ENCODE measurements at regions not wholly inside any gene's neighbourhood (a gene's known extent, or its start where the extent isn't known, plus 50 kb on each side); places are given as distances from the start of the nearest gene placed in this dataset.
"Not testable (repeated sequence)": the region's sequence is repeated elsewhere in the genome, so short reads cannot be mapped to it uniquely, and the experiment has no call there.

DNA sequence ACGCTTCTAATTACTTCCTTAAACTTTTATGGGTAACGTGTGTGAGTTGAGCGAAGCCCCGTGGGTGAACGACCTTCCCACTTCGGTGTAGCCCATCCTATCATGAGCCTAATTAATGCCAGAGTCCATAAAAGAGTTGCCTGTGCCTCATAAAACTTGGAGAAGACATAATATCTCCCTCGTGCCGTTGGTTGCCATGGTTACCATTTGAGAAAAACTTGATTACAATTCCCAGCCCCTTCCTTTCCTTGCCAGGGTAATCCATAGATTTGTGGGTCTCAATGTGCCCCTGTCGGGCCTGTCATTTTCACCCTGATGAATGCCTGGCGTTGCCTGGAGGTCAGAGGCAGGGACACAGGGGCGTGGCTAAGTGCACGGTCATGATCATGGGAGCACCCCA lies 127.1 kb downstream of the GLRX3 start:
- no peak for DNase-seq

DNA sequence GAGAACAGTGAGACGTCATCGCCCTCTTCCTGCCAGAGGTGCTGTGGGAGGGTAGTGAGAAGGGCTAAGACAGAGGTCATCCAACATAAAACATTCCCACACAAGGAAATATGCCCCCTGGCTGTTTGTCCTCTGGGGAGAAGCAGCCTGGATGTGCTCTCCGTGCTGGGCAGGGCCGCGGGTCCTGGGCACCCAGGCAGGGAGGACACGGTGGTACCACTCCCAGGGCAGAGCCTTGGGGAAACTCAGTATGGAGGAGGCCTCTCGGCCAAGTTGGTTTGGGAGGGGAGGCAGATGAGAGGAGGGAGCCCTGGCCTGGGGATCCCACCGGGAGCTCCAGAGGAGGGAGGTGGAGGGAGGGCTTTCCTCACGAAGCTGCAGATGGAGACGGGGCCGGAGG lies 129.4 kb downstream of the GLRX3 start:
- DNase-seq: no peak

DNA sequence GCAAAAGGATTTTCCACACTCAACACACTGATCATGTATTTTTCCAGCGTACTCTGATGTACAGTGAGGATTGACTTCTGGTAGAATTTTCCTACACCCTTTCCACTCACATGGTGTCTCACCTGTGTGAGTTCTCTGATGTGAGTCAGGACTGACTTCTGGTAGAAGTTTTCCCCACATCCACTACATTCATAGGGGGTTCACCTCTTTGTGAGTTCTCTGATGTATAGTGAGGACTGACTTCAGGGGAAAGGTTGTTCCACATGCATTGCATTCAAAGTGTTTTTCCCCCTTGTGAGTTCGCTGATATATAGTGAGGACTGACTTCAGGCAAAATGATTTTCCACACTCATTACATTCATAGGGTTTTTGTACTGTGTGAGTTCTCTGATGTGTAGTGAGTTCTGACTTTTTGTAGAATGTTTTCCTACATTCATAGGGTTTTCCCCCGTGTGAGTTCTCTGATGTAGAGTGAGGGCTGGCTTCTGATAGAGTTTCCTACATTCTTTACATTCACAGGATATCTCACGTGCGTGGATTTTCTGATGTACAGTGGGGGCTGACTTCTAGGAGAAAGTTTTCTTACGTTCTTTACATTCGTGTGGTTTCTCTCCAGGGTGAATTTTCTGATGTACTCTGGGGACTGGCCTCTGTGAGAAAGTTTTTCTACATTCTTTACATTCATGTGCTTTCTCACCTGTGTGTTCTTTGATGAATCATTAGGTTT lies 146.5 kb downstream of the GLRX3 start:
- no peak for DNase-seq

DNA sequence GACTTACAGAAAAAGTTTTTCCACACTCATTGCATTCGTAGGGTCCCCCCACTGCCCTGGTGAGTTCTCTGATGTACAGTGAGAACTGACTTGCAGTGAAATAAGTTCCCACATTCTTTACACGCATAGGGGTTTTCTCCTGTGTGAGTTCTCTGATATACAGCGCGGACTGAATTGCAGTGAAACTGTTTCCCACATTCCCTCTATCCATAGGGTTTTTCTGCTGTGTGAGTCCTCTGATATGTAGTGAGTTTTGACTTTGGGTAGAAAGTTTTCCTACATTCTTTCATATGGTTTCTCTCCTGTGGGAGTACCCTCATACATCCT lies 147.0 kb downstream of the GLRX3 start:
- DNase-seq: no peak

DNA sequence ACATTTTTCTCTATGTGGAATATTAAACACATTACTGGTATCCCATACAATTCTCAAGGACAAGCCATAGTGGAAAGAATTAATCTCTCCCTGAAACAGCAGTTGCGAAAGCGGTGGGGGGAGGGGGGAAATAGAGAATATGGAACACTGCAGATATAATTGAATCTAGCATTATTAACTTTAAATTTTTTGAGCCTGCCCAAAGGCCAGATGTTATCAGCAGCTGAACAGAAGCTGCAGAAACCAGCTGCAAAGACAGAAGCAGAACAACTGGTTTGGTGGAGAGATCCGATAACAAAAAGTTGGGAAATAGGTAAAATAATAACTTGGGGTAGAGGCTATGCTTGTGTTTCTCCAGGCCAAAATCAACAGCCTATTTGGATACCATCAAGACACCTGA lies 159.6 kb downstream of the GLRX3 start:
- not testable (repeated sequence) for DNase-seq

DNA sequence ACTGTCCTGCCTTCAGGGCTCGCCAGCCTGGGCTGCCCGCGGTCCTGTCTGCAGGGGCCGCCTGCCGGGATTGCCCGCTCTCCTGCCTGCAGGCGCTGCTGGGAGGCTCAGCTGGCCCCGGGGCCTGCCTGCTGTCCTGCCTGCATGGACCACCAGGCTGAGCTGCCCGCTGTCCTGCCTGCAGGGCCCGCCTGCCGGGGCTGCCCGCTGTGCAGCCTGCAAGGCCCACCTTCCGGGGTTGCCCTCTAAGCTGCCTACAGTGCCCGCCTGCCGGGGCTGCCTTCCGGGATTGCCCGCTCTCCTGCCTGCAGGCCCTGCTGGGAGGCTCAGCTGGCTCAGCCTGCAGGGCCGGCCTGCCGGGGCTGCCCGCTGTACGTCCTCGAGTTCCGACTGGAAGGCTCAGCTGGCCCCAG lies 164.4 kb downstream of the GLRX3 start:
- no peak for DNase-seq

DNA sequence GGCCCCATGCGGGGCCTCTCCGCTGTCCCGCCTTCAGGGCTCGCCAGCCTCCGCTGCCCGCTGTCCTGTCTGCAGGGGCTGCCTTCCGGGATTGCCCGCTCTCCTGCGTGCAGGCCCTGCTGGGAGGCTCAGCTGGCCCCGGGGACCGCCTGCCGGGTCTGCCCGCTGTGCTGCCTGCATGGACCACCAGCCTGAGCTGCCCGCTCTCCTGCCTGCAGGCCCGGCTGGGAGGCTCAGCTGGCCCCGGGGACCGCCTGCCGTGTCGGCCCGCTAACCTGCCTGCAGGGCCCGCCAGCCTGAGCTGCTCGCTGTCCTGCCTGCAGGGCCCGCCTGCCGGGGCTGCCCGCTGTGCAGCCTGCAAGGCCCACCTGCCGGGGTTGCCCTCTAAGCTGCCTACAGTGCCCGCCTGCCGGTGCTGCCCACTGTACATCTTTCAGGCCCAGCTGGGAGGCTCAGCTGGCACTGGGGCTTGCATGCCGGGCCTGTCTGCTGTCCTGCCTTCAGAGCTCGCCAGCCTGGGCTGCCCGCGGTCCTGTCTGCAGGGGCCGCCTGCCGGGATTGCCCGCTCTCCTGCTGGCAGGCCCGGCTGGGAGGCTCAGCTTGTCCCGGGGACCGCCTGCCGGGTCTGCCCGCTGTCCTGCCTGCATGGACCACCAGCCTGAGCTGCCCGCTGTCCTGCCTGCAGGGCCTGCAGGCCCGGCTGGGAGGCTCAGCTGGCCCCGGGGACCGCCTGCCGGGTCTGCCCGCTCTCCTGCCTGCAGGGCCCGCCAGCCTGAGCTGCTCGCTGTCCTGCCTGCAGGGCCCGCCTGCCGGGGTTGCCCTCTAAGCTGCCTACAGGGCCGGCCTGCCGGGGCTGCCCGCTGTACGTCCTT lies 165.1 kb downstream of the GLRX3 start:
- DNase-seq: no peak

DNA sequence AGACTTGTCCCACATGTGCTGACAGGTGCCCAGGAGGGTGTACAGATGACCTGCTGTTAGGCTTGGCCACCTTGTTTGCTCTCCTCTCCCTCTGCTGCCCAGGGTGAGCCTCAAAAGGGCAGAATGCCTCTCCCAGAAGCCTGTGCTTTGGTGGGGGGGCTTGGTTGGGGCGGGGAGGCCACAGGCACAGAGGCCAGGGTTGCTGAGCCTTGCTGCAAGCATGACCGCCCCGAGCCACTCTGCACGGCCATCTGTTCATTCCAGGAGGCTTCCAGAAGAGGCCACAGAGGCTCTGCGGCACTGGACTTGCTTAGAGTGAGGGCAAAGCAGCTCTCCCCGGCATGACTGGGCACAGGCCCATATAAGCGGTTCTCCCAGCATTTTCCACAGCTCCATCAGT lies 190.8 kb downstream of the GLRX3 start:
- no peak for DNase-seq

DNA sequence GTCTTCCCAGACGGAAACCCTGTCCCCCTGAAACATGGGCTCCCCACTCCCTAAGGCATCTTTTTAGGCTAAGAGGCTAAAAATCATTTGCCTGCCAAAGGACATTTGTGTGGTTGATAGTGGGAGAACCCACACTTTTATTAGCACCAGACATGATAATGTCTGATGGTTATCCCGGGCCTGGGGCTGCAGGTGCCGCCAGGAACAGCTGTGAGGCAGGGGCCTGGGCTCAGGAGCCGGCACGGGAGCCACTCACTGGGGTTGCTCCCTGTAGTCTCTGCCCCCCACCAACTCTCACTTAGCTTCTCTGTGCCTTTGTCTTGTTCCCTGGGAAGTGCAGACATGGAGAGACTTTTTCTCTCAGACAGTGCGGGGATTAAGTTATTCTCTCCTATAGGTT lies 193.6 kb downstream of the GLRX3 start:
- no peak for DNase-seq

DNA sequence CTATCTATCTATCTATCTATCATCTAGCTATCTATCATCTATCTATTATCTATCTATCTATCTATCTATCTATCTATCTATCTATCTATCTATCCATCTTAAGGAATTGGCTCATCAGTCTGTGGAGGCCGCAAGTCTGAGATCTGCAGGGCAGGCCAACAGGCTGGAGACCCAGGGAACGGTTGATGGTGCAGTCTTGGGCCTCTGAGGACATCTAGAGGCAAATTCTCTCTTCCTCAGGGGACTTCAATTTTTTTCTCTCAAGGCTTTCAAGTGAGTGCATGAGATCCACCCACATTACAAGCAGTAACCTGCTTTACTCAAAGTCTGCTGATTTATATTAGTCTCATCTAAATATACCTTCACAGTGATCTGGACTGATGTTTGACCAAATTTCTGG lies 197.0 kb downstream of the GLRX3 start:
- no peak for DNase-seq

DNA sequence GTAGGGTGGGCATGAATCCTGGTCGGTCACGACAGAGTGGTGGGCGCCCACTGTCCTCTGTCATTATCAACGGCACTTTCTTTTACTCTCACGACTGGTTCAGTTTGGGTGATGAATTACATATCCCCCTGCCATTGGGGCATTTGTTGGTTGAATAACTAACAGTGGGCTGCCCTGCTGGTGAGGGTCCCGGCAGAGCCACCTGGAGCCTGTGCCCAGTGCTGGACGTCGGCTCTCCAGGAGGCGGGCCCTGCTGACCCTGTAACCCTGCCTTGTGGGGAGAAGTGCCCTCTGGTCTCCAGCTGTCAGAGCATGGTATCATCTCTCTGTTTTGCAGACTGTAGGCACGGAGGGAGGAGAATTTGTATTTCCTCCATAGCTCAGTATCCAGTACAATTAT lies 199.1 kb downstream of the GLRX3 start:
- no peak for DNase-seq

DNA sequence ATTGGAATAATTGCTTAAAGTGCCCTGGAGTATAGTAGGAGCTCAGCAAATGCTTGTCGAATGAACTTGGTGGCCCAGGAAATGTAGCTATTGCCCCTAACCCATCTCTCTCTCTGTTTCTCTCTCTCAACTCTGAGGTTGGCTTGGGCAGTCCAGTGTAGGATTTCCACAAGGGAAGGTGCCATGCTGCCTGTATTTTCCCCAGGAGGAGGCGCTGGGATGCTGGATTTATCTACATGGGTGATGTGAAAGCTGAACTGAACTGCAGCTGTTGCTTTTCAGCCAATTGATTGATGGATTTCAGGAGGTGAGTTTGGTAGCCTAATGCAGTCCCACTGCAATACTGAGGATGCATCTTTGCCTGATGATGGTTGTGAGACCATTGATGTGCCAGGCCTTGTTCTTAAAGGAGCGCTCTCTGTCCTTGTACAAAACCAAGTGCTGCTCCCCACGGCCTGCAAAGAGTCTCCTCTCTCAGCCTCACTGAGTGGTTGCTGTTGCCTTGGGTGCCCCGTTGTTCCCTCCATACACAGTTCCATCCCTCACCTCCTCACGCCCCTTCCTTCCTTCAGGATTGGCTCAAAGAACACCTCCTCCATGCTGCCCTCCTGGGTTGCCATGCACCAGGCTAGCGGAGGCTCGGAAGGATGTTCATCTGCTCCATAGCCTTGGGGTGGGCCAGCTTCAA lies 200.6 kb downstream of the GLRX3 start:
- no peak for DNase-seq

DNA sequence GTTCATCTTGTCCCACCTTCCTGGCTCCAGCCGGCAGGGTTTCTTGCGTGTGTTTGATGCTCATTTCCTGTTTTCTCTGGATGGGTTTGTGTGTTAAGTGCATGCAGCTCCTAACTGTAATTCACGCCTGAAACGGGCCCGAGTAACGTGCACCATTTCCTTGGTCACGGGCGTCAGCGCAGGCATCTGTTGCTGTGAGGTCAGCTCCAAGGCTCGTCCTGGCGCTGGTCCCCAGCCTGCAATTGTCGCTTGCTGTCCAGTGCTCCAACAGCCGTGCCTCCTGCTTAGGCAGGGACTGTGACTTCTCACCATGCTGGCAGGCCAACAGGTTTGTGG lies 201.1 kb downstream of the GLRX3 start:
- no peak for DNase-seq

DNA sequence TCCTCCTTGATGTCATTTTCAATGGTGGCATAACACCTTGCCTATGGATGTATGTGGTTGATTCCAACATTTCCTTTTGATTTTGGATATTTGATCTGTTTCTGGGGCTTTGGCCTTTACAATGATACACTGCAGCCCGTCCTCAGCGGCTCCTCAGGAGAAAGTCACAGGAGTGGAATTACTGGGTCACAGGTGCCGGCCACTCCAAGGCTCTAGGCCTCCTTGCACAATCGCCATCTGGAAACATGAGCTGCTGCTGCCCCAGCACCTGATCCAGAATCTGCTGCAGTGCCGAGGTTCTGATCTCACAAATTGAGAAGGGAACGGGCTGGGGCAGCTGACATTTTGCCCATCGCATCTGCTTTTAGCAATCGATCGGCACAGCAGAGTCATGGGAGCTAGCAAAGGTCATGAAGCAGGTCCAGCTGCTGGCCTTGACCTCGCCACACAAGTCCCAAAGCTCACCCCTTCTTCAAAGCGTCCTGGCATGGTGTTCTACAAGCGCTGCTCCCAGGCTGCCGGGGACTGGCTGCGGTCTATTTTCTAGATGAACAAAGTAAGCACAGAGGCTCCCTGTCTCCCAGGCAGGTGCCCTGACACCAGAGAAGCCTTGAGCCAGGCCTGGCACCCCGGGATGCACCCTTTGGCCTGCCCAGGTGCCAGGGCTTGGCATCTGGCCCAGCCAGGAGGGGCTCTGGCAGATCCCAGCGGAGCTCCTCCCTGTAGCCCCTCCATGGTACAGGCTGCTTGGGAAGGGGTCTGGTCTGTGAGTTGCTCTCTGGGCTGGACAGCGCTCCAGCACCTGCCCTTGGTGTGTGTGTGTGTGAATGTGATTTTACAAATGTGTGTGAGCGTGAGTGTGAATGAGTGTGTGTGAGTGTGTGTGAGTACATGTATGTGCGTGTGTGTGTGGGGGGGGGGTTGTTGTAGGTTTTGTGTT lies 201.8 kb downstream of the GLRX3 start:
- no peak for DNase-seq

DNA sequence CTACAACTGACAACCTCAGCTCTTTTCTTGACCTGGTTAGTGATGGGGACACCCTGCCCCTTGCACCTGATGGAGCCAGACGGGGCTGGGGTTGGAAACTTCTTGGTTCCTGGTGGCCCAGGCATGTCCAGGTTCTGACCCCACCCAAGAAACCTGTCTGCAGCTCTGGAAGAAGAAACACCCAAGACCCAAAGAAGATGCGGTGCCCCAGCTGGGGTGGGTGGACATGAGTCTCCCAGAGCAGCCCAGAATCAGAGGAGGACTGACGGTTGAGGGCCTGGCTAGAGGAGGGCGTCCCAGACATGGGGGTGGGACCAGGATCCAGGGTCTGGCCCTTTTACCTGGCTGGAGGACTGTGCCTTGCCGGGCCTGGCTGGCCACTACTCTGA lies 202.4 kb downstream of the GLRX3 start:
- no peak for DNase-seq

DNA sequence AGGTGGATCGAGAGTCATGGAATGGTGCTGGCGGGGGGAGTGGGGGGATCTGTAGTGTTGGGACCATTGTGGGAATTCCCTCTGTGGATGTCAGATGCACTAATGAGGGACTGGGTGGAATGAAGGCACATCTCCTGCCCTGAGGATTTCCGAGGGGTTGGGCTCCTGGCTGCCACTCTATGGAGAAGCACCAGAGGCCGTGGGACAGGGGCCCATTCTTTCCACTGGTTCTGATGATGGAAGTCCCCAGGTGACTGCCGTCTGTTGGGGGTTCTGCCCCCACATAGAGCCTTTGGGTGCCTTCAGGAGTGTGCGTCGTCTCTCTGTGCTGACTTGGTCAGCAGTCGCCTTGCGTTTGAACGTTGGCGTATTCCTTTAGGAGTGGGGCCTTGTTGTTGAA lies 202.9 kb downstream of the GLRX3 start:
- no peak for DNase-seq

DNA sequence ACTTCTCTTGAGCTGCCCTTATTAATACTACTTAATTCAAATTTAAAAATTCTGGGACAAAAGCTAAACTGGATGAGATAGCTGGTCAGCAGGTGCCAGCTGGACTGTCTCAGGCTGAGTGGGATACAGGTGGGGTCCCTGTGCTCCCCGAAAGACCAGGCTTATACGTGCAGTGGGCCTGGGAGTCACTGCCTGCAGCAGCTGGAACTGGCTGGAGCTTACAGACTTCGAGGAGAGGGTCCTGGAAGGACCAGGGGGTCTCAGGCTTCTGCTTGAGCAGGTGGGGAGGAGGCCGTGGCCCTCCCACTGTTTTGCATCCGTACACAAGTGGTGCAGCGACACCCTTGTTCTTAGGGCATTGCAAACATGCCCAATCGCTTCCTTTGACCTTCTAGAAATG lies 203.7 kb downstream of the GLRX3 start:
- DNase-seq: no peak

DNA sequence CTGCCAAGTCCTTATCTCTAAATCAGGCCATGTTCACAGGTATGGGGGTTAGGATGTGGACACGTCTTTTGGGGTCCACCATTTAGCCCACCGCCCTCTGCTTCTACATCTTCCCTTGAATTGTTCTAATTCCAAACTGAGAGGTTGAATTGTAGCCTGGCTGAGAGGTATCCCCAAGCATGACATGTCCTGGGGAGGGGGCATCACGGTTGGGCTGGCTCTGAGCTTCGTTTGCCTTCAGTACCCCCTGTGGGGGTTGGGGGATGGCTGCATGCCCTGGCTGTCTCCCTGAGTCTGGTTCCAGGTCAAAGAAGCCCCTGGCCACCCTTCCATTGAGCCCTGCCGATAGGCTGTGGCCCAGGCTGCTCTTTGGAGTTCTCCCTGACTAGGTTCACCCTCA lies 204.6 kb downstream of the GLRX3 start:
- DNase-seq: no peak

DNA sequence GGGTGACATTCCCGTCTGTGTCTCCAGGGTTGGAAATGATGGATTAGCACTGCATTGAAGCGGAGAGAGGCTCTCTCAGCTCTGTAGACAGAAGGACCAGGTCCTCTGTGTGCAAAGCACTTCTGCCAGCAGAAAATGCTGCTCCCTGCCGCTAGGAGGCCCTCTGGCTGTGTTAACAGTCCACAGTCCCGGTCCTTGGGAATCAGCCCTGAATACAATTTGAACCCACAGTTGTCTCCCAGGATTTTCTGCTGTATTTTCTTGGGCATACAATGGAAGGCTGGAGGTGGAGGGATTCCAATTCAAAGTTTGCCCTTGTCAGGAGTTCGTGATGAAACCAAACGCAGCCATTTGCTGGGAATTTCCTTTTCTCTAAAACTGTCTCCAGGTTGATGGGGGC lies 205.2 kb downstream of the GLRX3 start:
- no peak for DNase-seq

DNA sequence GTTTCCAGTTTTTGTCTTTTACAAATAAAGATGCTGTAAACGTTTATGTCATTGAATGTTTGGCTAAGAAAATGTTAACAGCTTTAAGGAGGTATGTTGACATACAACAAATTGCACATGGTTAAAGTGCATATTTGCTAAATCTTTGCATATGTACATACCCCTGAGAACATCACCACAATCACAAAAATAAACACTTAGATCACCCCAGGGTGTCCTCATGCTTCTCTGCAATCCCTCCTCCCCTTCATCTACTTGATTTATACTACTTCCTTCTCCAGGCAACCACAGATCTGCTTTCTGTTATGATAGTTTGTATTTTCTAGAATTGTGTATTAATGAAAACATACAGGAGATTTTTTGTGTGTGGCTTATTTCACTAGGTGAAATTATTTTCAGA lies 209.5 kb downstream of the GLRX3 start:
- no peak for DNase-seq

DNA sequence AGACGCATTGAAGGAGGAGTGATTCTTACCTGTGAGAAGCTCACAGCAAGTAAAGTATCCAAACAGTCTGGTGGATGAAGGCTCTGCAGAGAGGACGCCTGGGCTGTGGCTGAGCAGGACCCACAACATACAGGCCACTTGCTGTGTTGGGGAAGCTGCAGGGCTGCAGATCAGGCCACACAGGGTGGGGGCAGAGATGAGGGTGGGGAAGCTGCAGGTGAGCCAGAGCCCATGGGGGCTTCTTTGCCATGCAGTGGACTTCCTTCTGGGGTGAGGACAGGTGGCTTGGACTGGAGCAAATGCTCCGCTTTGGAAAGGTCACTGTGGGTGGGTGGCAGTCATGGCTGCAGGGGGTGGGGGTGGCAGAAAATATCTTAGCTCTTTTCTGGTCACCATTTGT lies 214.8 kb downstream of the GLRX3 start:
- no peak for DNase-seq

DNA sequence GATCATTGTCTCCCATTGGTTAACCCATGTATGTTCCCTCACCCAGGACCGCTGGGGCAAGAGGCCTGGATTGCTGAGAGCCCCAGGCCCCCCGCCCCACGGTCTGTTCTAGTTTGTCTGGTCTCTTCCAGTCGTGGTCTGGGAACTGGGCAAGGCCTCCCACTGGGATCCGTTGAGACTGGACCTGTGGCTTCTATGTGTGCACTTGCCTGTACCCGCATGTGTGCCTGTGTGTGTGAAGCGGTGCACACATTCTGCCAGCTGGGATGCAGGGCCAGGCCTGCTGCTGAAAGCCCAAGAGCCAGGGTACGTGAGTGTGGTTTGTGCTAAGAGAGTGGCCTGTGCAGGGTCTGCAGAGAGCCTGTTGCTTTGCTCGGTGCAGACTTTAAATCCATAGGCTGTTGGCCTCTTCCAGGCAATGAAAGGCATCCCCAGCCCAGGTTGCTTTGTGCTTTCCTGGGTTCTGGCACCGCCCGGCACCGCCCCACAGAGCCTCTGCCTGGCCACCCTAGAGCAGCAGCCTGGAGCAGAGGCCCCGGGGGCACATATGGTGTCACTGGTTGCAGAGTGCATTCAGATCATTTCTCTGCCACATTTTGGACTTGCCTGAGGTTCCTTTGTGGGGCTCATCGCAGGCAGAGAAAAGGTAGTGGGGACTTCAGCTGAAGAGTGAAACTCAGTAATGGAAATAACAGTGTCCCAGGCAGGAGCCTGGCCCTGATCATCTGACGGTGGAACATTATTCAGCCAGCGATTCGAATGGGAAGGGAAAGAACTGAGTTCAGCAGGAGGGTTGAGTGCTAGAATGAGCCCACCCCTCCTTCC lies 215.5 kb downstream of the GLRX3 start:
- no peak for DNase-seq

Measured in Kasumi-1 (cell line).